ENCODE measurements at regions not wholly inside any gene's neighbourhood (a gene's known extent, or its start where the extent isn't known, plus 50 kb on each side); places are given as distances from the start of the nearest gene placed in this dataset.
"Not testable (repeated sequence)": the region's sequence is repeated elsewhere in the genome, so short reads cannot be mapped to it uniquely, and the experiment has no call there.

- in situ Hi-C loops (cut with HindIII; ENCODE audit: low sequenced_read_pairs) = no loop called here
Measured at GRCh38 chr5:167346461-167346860, 945.0 kb upstream of the WWC1 start.

- in situ Hi-C loops (cut with HindIII; ENCODE audit: low sequenced_read_pairs) = no loop called here
Measured at GRCh38 chr5:167348251-167348926, 943.1 kb upstream of the WWC1 start.

GRCh38 chr5:167348980-167349379, 942.5 kb upstream of the WWC1 start:
- in situ Hi-C loops (cut with HindIII; ENCODE audit: low sequenced_read_pairs) = no loop called here

- in situ Hi-C loops (cut with HindIII; ENCODE audit: low sequenced_read_pairs) = no loop called here
Measured at GRCh38 chr5:167351316-167351715, 940.1 kb upstream of the WWC1 start.

GRCh38 chr5:167352801-167353200, 938.6 kb upstream of the WWC1 start:
- in situ Hi-C loops (cut with HindIII; ENCODE audit: low sequenced_read_pairs) = no loop called here

GRCh38 chr5:167355346-167355745, 936.1 kb upstream of the WWC1 start:
- in situ Hi-C loops (cut with HindIII; ENCODE audit: low sequenced_read_pairs) = no loop called here

GRCh38 chr5:167356374-167356773, 935.1 kb upstream of the WWC1 start:
- in situ Hi-C loops (cut with HindIII; ENCODE audit: low sequenced_read_pairs) = no loop called here

- in situ Hi-C loops (cut with HindIII; ENCODE audit: low sequenced_read_pairs) = no loop called here
Measured at GRCh38 chr5:167358868-167359492, 932.5 kb upstream of the WWC1 start.

- in situ Hi-C loops (cut with HindIII; ENCODE audit: low sequenced_read_pairs) = no loop called here
Measured at GRCh38 chr5:167361795-167362194, 929.6 kb upstream of the WWC1 start.

- in situ Hi-C loops (cut with HindIII; ENCODE audit: low sequenced_read_pairs) = no loop called here
Measured at GRCh38 chr5:167363065-167363464, 928.4 kb upstream of the WWC1 start.

GRCh38 chr5:167375125-167375524, 916.3 kb upstream of the WWC1 start:
- in situ Hi-C loops (cut with HindIII; ENCODE audit: low sequenced_read_pairs) = no loop called here

GRCh38 chr5:167378894-167379723, 912.3 kb upstream of the WWC1 start:
- in situ Hi-C loops (cut with HindIII; ENCODE audit: low sequenced_read_pairs) = no loop called here

- in situ Hi-C loops (cut with HindIII; ENCODE audit: low sequenced_read_pairs) = no loop called here
Measured at GRCh38 chr5:167381457-167381856, 910.0 kb upstream of the WWC1 start.

- in situ Hi-C loops (cut with HindIII; ENCODE audit: low sequenced_read_pairs) = no loop called here
Measured at GRCh38 chr5:167389537-167389936, 901.9 kb upstream of the WWC1 start.

GRCh38 chr5:167391286-167391685, 900.2 kb upstream of the WWC1 start:
- in situ Hi-C loops (cut with HindIII; ENCODE audit: low sequenced_read_pairs) = not testable (repeated sequence)

GRCh38 chr5:167392240-167392639, 899.2 kb upstream of the WWC1 start:
- in situ Hi-C loops (cut with HindIII; ENCODE audit: low sequenced_read_pairs) = no loop called here

GRCh38 chr5:167393358-167393757, 898.1 kb upstream of the WWC1 start:
- in situ Hi-C loops (cut with HindIII; ENCODE audit: low sequenced_read_pairs) = no loop called here

- in situ Hi-C loops (cut with HindIII; ENCODE audit: low sequenced_read_pairs) = no loop called here
Measured at GRCh38 chr5:167402671-167403070, 888.8 kb upstream of the WWC1 start.

GRCh38 chr5:167406513-167406912, 884.9 kb upstream of the WWC1 start:
- in situ Hi-C loops (cut with HindIII; ENCODE audit: low sequenced_read_pairs) = loop anchor here (5.0 kb wide), 1 partner anchor 106 kb away; no protein-coding TSS in a partner anchor

GRCh38 chr5:167412556-167412955, 878.9 kb upstream of the WWC1 start:
- in situ Hi-C loops (cut with HindIII; ENCODE audit: low sequenced_read_pairs) = no loop called here

- in situ Hi-C loops (cut with HindIII; ENCODE audit: low sequenced_read_pairs) = no loop called here
Measured at GRCh38 chr5:167413506-167413905, 877.9 kb upstream of the WWC1 start.

- in situ Hi-C loops (cut with HindIII; ENCODE audit: low sequenced_read_pairs) = no loop called here
Measured at GRCh38 chr5:167414611-167415010, 876.8 kb upstream of the WWC1 start.
